ENCODE measurements at regions not wholly inside any gene's neighbourhood (a gene's known extent, or its start where the extent isn't known, plus 50 kb on each side); places are given as distances from the start of the nearest gene placed in this dataset.

GRCh38 chr11:69902337-69902736 is 83.1 kb upstream of the FGF3 start:
- intact Hi-C loops (cut with DNase I) = no loop called here
- no peak for DNase-seq (ENCODE audit: low spot score)

GRCh38 chr11:69903211-69903610 is 84.0 kb upstream of the FGF3 start:
- intact Hi-C loops (cut with DNase I) = no loop called here
- no peak for DNase-seq (ENCODE audit: low spot score)

GRCh38 chr11:69904161-69904973 is 85.2 kb upstream of the FGF3 start:
- intact Hi-C loops (cut with DNase I) = no loop called here
- no peak for DNase-seq (ENCODE audit: low spot score)

GRCh38 chr11:69904974-69905535 is 85.8 kb upstream of the FGF3 start:
- no peak for DNase-seq (ENCODE audit: low spot score)
- intact Hi-C loops (cut with DNase I) = no loop called here

- no peak for DNase-seq (ENCODE audit: low spot score)
- intact Hi-C loops (cut with DNase I) = no loop called here
Measured at GRCh38 chr11:69905611-69906452, 86.6 kb upstream of the FGF3 start.

- no peak for DNase-seq (ENCODE audit: low spot score)
- intact Hi-C loops (cut with DNase I) = no loop called here
Measured at GRCh38 chr11:69906453-69906907, 87.3 kb upstream of the FGF3 start.

- intact Hi-C loops (cut with DNase I) = no loop called here
- DNase-seq (ENCODE audit: low spot score) = no peak
Measured at GRCh38 chr11:69907611-69908010, 88.4 kb upstream of the FGF3 start.

GRCh38 chr11:69908511-69909220 is 89.5 kb upstream of the FGF3 start:
- intact Hi-C loops (cut with DNase I) = no loop called here
- DNase-seq (ENCODE audit: low spot score) = no peak

- DNase-seq (ENCODE audit: low spot score) = peak; percentile 67
- intact Hi-C loops (cut with DNase I) = loop anchor here (10.0 kb wide), 2 partner anchors 205 to 225 kb away; no protein-coding TSS in a partner anchor
Measured at GRCh38 chr11:69909561-69910518, 90.6 kb upstream of the FGF3 start.

GRCh38 chr11:69910519-69911309 is 91.5 kb upstream of the FGF3 start:
- intact Hi-C loops (cut with DNase I) = loop anchor here (10.0 kb wide), 2 partner anchors 204 to 226 kb away; no protein-coding TSS in a partner anchor
- peak; percentile 27 for DNase-seq (ENCODE audit: low spot score)

- peak; percentile 72 for DNase-seq (ENCODE audit: low spot score)
- intact Hi-C loops (cut with DNase I) = loop anchor here (10.0 kb wide), 2 partner anchors 203 to 227 kb away; no protein-coding TSS in a partner anchor
Measured at GRCh38 chr11:69911310-69912160, 92.3 kb upstream of the FGF3 start.

- intact Hi-C loops (cut with DNase I) = loop anchor here (10.0 kb wide), 2 partner anchors 202 to 228 kb away; no protein-coding TSS in a partner anchor
- peak; percentile 63 for DNase-seq (ENCODE audit: low spot score)
Measured at GRCh38 chr11:69912161-69912910, 93.1 kb upstream of the FGF3 start.

GRCh38 chr11:69912911-69913451 is 93.8 kb upstream of the FGF3 start:
- intact Hi-C loops (cut with DNase I) = loop anchor here (10.0 kb wide), 2 partner anchors 202 to 228 kb away; no protein-coding TSS in a partner anchor
- peak; percentile 47 for DNase-seq (ENCODE audit: low spot score)

- intact Hi-C loops (cut with DNase I) = loop anchor here (10.0 kb wide), 2 partner anchors 201 to 229 kb away; no protein-coding TSS in a partner anchor
- DNase-seq (ENCODE audit: low spot score) = peak; percentile 56
Measured at GRCh38 chr11:69913591-69914285, 94.5 kb upstream of the FGF3 start.

Measured in cardiac septum (tissue), 1 donor.